ENCODE measurements at regions not wholly inside any gene's neighbourhood (a gene's known extent, or its start where the extent isn't known, plus 50 kb on each side); places are given as distances from the start of the nearest gene placed in this dataset.

DNA sequence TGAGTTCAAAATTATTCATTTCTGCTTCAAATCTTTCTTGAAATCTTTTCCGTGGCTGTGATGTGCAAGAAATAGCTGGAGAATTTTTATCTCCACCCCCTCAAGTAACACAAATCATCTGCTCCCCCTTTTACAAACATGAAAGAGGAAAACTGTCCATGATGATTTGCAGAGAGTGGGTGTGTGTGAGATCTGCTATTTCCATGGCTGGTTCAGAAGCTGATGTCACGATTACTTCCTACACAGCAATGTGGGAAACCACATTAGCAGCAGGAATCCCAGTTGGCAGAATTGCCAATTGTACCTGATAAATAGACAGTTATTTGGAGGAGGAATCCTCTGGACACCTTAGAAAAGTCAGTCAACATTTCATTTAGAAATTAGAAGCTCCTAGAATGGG, 75.2 kb upstream of the GRM7 start:
- Histone ChIP-seq H3K4me2 (replicated peaks; ENCODE audit: extremely low read depth, low read length, poor library complexity, severe bottlenecking) (no peak overlapping the region), H3K36me3 (replicated peaks in 1 of 2; ENCODE audit: control insufficient read depth in 1 of 2, insufficient read depth in 2 of 2, low read length in 2 of 2) (no peaks in the 10 kb centered on the region), H3K27ac (ENCODE audit: low read depth in 1 of 2, low read length in 2 of 2) (no peak overlapping the region), H3K9ac (ENCODE audit: insufficient read depth, low read length, poor library complexity, severe bottlenecking) (no peak overlapping the region), H3K27me3 (ENCODE audit: control insufficient read depth in 2 of 2, insufficient read depth in 2 of 2, low read length in 2 of 2) (no peaks in the 10 kb centered on the region), H2AFZ (ENCODE audit: insufficient read depth, low read depth, low read length, poor library complexity, severe bottlenecking) (no peak overlapping the region), H3K4me3 (replicated peaks in 1 of 3; ENCODE audit: low read depth in 2 of 3, low read length in 3 of 3) (no peak overlapping the region), H3K9me3 (replicated peaks in 1 of 2; ENCODE audit: control insufficient read depth in 1 of 2, insufficient read depth in 1 of 2, low read length in 2 of 2) (no peaks in the 10 kb centered on the region), H3K4me1 (ENCODE audit: control insufficient read depth in 1 of 2, insufficient read depth in 2 of 2, low read length in 2 of 2) (no peaks in the 10 kb centered on the region), H4K20me1 (ENCODE audit: insufficient read depth, low read length) (no peaks in the 10 kb centered on the region), H3K79me2 (ENCODE audit: insufficient read depth, low read length) (no peaks in the 10 kb centered on the region)
- H3K27ac Mint-ChIP-seq = no peak overlapping the region
- H3K4me1 Mint-ChIP-seq = no peaks in the 10 kb centered on the region
- DNase-seq = no peak
- no peak overlapping the region for H3K4me3 Mint-ChIP-seq
- WGBS (ENCODE audit: insufficient coverage) = no CpG with 5 or more reads among the region's 2 CpGs
- TF ChIP-seq, protein P1, sequence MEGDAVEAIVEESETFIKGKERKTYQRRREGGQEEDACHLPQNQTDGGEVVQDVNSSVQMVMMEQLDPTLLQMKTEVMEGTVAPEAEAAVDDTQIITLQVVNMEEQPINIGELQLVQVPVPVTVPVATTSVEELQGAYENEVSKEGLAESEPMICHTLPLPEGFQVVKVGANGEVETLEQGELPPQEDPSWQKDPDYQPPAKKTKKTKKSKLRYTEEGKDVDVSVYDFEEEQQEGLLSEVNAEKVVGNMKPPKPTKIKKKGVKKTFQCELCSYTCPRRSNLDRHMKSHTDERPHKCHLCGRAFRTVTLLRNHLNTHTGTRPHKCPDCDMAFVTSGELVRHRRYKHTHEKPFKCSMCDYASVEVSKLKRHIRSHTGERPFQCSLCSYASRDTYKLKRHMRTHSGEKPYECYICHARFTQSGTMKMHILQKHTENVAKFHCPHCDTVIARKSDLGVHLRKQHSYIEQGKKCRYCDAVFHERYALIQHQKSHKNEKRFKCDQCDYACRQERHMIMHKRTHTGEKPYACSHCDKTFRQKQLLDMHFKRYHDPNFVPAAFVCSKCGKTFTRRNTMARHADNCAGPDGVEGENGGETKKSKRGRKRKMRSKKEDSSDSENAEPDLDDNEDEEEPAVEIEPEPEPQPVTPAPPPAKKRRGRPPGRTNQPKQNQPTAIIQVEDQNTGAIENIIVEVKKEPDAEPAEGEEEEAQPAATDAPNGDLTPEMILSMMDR (IDR thresholded peaks at IDR 0.05) = no peak
- H3K36me3 Mint-ChIP-seq = no peaks in the 10 kb centered on the region
- intact Hi-C loops (cut with micrococcal nuclease) = no loop called here
- H3K9me3 Mint-ChIP-seq = peaks cover 0 to 1% (median 0%) of the 10 kb centered on the region in 7 donors
- no peaks in the 10 kb centered on the region for H3K27me3 Mint-ChIP-seq (ENCODE audit: low read depth in 3 of 3)

DNA sequence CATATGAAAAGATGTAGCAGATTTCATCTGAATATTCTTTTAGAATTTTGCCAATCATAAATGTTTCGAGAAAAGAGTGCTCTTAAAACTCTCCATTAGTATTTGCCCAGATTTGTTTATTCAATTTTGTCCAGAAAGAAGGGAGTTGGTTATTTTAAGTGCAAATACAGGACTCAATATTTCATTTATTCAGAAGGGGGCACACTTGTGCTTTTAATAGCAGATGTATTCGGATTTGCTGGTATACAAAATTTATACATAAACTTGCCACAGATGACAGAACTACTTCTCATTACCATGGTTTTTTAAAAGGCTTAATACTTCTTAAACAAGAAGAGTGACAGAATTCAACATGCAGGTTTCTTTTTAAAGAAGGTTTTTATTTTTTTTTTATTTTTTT, 69.8 kb upstream of the GRM7 start:
- WGBS (ENCODE audit: insufficient coverage) = no CpG with 5 or more reads among the region's 2 CpGs
- Histone ChIP-seq H2AFZ (ENCODE audit: insufficient read depth, low read depth, low read length, poor library complexity, severe bottlenecking) (no peak overlapping the region), H3K4me2 (replicated peaks; ENCODE audit: extremely low read depth, low read length, poor library complexity, severe bottlenecking) (no peak overlapping the region), H3K27ac (ENCODE audit: low read depth in 1 of 2, low read length in 2 of 2) (no peak overlapping the region), H3K79me2 (ENCODE audit: insufficient read depth, low read length) (no peaks in the 10 kb centered on the region), H3K9ac (ENCODE audit: insufficient read depth, low read length, poor library complexity, severe bottlenecking) (no peak overlapping the region), H3K36me3 (replicated peaks in 1 of 2; ENCODE audit: control insufficient read depth in 1 of 2, insufficient read depth in 2 of 2, low read length in 2 of 2) (no peaks in the 10 kb centered on the region), H3K4me3 (replicated peaks in 1 of 3; ENCODE audit: low read depth in 2 of 3, low read length in 3 of 3) (no peak overlapping the region), H3K27me3 (ENCODE audit: control insufficient read depth in 2 of 2, insufficient read depth in 2 of 2, low read length in 2 of 2) (no peaks in the 10 kb centered on the region), H4K20me1 (ENCODE audit: insufficient read depth, low read length) (no peaks in the 10 kb centered on the region), H3K9me3 (replicated peaks in 1 of 2; ENCODE audit: control insufficient read depth in 1 of 2, insufficient read depth in 1 of 2, low read length in 2 of 2) (no peaks in the 10 kb centered on the region), H3K4me1 (ENCODE audit: control insufficient read depth in 1 of 2, insufficient read depth in 2 of 2, low read length in 2 of 2) (no peaks in the 10 kb centered on the region)
- H3K27ac Mint-ChIP-seq = no peak overlapping the region
- no peaks in the 10 kb centered on the region for H3K36me3 Mint-ChIP-seq
- no peak for DNase-seq
- H3K9me3 Mint-ChIP-seq = peaks cover 0 to 1% (median 0%) of the 10 kb centered on the region in 7 donors
- TF ChIP-seq, protein P1 (IDR thresholded peaks at IDR 0.05) = no peak
- no peak overlapping the region for H3K4me3 Mint-ChIP-seq
- H3K27me3 Mint-ChIP-seq (ENCODE audit: low read depth in 3 of 3) = no peaks in the 10 kb centered on the region
- no peaks in the 10 kb centered on the region for H3K4me1 Mint-ChIP-seq
- intact Hi-C loops (cut with micrococcal nuclease) = loop anchor here (10.0 kb wide), 2 partner anchors 576 to 1486 kb away; no protein-coding TSS in a partner anchor
